ENCODE measurements at regions not wholly inside any gene's neighbourhood (a gene's known extent, or its start where the extent isn't known, plus 50 kb on each side); places are given as distances from the start of the nearest gene placed in this dataset.

GRCh38 chr6:77979204-77979603 is 326.4 kb downstream of the MEI4 start:
- no peak for DNase-seq

- DNase-seq, result no peak
These were observed 333.7 kb downstream of the MEI4 start for GRCh38 chr6:77986380-77987034.

- no peak for DNase-seq
These were observed 334.2 kb downstream of the MEI4 start for GRCh38 chr6:77987035-77987384.

GRCh38 chr6:78010130-78010529 is 357.3 kb downstream of the MEI4 start:
- DNase-seq, result no peak

GRCh38 chr6:78020586-78020985 is 367.7 kb downstream of the MEI4 start:
- DNase-seq, result no peak

- DNase-seq, result no peak
These were observed 372.7 kb downstream of the MEI4 start for GRCh38 chr6:78025502-78025901.

GRCh38 chr6:78031228-78031627 is 378.4 kb downstream of the MEI4 start:
- DNase-seq, result no peak

- no peak for DNase-seq
These were observed 406.3 kb downstream of the MEI4 start for GRCh38 chr6:78059171-78059570.

GRCh38 chr6:78062993-78063392 is 410.2 kb downstream of the MEI4 start:
- DNase-seq, result no peak

- DNase-seq, result no peak
These were observed 423.5 kb downstream of the MEI4 start for GRCh38 chr6:78076371-78076770.

GRCh38 chr6:78089531-78089930 is 436.7 kb downstream of the MEI4 start:
- peak; percentile 7 for DNase-seq

GRCh38 chr6:78093906-78094305 is 441.1 kb downstream of the MEI4 start:
- no peak for DNase-seq

- DNase-seq, result no peak
These were observed 448.5 kb downstream of the MEI4 start for GRCh38 chr6:78101387-78101786.

GRCh38 chr6:78110641-78111040 is 457.8 kb downstream of the MEI4 start:
- DNase-seq, result no peak

- no peak for DNase-seq
These were observed 465.1 kb downstream of the MEI4 start for GRCh38 chr6:78117966-78118365.

- no peak for DNase-seq
These were observed 478.7 kb downstream of the MEI4 start for GRCh38 chr6:78131521-78131920.

- no peak for DNase-seq
These were observed 480.0 kb downstream of the MEI4 start for GRCh38 chr6:78132671-78133410.

- DNase-seq, result no peak
These were observed 497.6 kb downstream of the MEI4 start for GRCh38 chr6:78150425-78150824.

GRCh38 chr6:78153976-78154375 is 501.1 kb downstream of the MEI4 start:
- DNase-seq, result no peak

GRCh38 chr6:78157606-78158005 is 504.8 kb downstream of the MEI4 start:
- no peak for DNase-seq

- DNase-seq, result no peak
These were observed 536.1 kb downstream of the MEI4 start for GRCh38 chr6:78188891-78189290.

GRCh38 chr6:78192057-78192456 is 539.2 kb downstream of the MEI4 start:
- DNase-seq, result no peak

GRCh38 chr6:78199044-78199443 is 546.2 kb downstream of the MEI4 start:
- no peak for DNase-seq

- DNase-seq, result no peak
These were observed 569.4 kb downstream of the MEI4 start for GRCh38 chr6:78222226-78222625.

- DNase-seq, result no peak
These were observed 578.2 kb downstream of the MEI4 start for GRCh38 chr6:78231002-78231401.
